Stimulated activated CD8-positive, alpha-beta memory T cell treated with anti-CD3 and anti-CD28 coated beads, Interleukin-2, amount 100 ng/mL, for 1 hour (primary cell): ENCODE measurements at regions not wholly inside any gene's neighbourhood (a gene's known extent, or its start where the extent isn't known, plus 50 kb on each side); places are given as distances from the start of the nearest gene placed in this dataset.

Experiments
- DNase-seq, 2 donors: peaks; one replicate each; pipeline ENCODE4 v3.0.0-alpha.2; 2020; ENCODE audit warnings: low read depth in 2 of 2

GRCh38 chr1:56315293-56315942 is 263.9 kb downstream of the PLPP3 start:
- DNase-seq: no peak

DNA sequence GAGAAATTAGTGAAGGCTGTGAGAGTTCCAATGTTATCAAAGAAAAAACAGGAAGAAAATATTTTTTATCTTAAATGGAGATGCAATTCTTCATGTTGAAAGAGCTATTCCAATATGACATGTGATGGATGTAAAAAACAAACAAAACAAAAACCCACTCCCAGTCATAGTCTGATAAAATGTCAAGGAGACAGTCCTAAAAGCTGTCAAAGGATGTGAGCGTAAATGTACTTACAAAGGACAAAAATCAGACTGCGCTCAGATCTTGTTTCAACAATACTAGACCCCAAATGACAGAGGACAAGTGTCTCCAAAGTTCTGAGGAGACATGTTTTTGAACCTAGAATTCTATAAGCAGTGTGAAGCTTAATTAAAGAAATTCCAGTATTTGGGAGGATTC is 265.8 kb downstream of the PLPP3 start:
- DNase-seq: no peak

DNA sequence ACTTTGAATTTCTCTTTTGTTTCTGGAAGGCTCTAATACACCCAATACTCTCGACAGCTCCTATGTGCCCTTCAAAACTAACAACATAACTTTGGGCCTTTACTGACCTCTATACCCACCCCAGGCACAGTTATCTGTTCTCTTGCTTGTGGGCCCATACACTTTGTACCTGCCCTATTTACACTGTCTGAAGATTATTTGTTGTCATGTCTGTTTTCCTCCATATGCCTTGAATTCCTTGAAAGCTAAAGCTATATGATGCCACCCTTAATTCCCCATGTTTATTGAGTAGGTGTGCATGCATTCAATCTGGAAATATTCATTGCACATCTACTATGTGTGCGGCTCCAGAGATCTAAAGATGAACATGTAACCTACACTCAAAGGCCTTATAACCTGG is 267.6 kb downstream of the PLPP3 start:
- no peak for DNase-seq

GRCh38 chr1:56310945-56311344 is 268.4 kb downstream of the PLPP3 start:
- no peak for DNase-seq

- no peak for DNase-seq
Measured at GRCh38 chr1:56309065-56309464, 270.3 kb downstream of the PLPP3 start.

DNA sequence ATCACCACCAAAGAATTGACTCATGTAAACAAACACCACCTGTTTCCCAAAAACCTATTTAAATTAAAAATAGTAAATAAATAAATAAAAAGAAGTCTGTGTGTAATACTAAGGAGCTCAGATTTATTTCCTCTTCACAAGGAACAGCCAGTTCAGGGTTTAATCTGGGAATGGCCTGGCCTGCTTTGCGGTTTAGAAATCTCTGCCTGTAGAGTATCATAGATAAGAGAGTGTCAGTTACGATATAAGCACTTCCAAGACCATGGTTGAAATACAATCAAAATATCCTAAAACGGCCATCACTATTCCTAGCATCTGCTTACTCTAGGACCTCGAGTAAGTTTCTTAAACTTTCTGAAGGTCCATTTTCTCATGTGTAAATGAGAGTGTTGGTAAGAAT is 274.4 kb downstream of the PLPP3 start:
- no peak for DNase-seq

GRCh38 chr1:56303805-56304204 is 275.6 kb downstream of the PLPP3 start:
- DNase-seq: no peak

- DNase-seq: no peak
Measured at GRCh38 chr1:56302878-56303277, 276.5 kb downstream of the PLPP3 start.

- DNase-seq: no peak
Measured at GRCh38 chr1:56301791-56302190, 277.6 kb downstream of the PLPP3 start.

DNA sequence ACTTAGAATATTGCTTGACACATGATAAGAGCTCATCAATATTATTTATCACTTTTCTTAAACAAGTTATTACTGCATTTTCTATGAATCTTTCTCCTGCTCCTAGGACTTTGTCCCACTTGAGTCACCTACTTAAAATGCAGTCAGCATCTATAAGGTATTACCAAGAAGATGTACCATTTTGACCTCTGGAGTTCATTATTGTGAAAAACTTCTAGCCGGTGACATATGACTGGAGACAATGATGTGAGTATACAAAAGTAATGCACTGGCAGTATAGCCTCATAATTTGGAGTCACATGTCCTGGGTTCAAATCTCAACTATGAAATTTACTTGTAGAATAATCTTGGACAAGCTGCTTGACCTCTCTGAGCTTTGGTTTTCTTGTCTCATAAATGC is 278.5 kb downstream of the PLPP3 start:
- no peak for DNase-seq

DNA sequence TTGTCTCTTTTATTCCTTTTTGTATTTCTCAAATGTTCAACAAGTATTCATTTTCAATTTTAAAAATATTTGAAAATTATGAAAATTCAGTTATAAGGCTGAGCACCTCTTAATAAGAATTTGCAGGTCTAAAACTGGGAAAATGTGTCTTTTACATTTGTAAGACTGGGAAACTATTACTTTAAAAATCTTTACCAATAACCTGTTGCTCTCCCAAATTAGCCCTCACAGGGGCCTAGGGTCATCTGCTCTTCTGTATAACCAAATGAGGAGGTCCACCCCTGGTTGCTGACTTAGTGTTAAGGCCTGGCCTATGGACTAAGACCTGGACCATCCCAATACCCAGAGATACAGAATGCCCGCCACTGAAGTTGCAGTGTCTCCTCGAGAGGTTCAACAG is 280.5 kb downstream of the PLPP3 start:
- DNase-seq: no peak

DNA sequence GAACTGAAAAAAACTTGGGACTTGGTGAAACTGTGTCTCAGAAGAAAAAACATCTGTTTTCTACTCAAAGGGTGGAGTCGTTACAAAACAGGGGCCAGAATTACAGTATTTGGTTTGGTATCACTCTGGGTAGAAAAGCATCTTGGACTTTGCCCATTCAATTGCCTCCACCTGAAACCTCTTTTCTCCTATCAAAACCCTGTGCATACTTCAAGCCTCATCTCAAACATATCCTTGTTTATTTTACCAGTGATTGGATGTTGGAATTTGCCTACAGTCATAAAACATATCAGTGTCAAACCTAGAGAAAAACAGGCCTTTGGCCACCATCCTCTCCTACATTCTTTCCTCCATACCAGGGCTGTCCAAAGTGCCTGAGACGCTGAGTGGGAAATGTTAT is 281.5 kb downstream of the PLPP3 start:
- DNase-seq: no peak

- DNase-seq: no peak
Measured at GRCh38 chr1:56297208-56297607, 282.2 kb downstream of the PLPP3 start.

- DNase-seq: no peak
Measured at GRCh38 chr1:56295949-56296929, 283.1 kb downstream of the PLPP3 start.

DNA sequence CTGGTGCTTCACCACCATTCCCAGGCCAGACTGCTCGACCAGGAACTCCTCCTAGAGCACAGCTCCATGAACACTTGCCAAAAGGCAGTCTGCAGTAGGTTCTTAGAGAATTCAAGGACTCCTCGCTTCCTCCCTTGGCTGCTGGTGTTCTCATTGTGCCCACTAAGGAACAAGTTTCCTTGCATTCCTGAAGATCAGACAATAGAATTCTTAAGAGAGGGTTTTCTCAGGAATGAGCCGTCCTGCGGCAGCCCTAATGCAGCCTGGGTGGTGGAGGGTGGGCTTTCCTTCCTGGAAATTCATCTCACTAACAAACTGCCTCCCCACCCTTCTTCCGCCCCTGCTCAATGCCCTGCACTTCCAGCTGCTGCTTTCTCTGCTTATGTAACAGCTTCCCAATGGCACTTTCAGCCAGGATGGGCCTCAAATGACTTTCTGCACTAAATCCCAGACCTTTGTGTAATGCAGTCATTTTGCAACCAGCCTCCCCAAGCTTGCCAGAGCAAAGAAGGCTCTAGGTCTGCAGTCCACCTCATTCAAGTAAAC is 287.9 kb downstream of the PLPP3 start:
- DNase-seq: no peak

DNA sequence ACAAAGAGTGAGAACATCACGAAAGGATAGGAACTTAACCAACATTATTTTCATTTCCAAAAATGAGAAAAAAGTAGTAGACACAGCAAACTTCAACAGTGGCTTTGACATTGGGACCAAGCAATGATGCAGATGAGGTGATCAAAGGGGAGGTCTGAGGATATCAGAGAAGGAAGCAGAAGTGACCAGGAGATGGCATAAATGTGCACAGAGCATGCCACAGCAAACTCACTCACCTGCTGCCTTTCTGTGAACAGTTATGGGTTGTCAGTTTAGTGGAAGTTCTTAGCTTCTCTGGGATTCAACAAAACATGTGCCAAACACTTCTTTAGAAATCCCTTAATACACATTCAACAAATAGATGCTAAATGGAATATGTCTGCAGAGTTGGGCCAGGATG is 290.1 kb downstream of the PLPP3 start:
- DNase-seq: no peak

DNA sequence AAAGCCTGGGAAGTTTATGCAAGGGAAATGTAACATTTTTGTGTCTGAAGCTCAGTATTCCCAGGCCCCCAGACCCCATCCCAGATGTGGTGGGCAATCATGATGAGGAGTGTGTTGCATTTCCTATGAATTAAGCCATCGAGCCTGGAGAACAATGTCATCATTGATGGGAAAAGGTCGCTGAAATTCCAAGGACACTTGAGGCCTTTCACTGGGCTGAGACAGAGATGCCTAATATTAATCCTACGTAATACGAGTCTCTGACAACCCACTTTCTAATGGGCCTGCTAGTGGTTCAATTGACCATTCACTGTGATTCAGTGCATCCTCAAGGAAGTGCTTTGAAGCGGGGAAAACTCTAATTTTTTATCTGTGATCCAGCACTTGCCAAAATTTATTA is 291.6 kb downstream of the PLPP3 start:
- no peak for DNase-seq

GRCh38 chr1:56286956-56287355 is 292.4 kb downstream of the PLPP3 start:
- no peak for DNase-seq

GRCh38 chr1:56286506-56286905 is 292.9 kb downstream of the PLPP3 start:
- no peak for DNase-seq

DNA sequence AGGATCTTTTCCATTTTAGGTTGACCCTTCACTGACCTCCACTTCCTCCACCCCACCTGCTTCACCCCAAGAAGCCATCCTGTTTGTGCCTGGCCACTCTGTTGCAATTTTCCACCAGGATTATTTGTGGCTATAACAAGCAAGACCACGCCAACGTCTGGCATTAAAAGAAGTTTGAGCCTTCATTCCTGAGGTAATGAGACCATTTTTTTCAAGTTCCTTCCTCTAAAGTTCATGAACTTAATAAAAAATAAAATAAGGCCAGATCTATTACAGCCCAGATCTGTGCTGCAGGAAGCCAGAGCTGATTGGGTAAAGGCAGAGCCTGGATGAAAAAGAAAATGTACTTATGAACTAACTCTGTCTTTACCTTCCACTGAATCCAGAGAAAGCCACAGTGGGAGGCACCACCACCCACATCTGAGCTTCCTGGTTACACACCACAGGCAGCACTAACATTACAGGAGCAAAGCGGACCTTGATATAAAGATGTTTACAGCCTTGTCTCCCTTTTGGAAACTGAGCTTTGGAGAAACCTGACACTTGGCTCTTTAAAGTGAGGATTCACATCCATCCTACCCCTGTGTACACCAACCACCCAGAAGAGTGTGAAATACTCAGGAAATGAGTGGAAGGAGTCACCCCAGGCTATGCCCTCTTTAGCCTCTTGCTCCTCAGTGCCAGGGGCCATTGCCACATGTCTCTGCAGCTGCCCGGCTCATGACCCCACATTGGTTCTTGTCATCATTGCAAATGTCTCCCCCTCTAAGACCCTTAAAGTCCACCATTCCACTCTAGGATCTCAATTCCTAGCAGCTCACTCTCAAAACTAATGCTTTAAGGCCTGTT is 293.6 kb downstream of the PLPP3 start:
- no peak for DNase-seq

- DNase-seq: no peak
Measured at GRCh38 chr1:56284928-56285327, 294.4 kb downstream of the PLPP3 start.

- no peak for DNase-seq
Measured at GRCh38 chr1:56278061-56278460, 301.3 kb downstream of the PLPP3 start.
